K562 (cell line): ENCODE measurements at regions not wholly inside any gene's neighbourhood (a gene's known extent, or its start where the extent isn't known, plus 50 kb on each side); places are given as distances from the start of the nearest gene placed in this dataset.

Source experiments
- EHMT2 ChIP-seq: fragments of 450-650 bp; IDR thresholded peaks from 2 replicates; pipeline ENCODE4 v1.6.1; 2018; ENCODE audit warnings: antibody characterized with exemption
- TCF7L2 ChIP-seq: fragments of 150-350 bp; IDR thresholded peaks from 2 replicates; pipeline ENCODE4 v1.6.1; 2016; ENCODE audit warnings: low read depth, mild to moderate bottlenecking, low read length, moderate library complexity

DNA sequence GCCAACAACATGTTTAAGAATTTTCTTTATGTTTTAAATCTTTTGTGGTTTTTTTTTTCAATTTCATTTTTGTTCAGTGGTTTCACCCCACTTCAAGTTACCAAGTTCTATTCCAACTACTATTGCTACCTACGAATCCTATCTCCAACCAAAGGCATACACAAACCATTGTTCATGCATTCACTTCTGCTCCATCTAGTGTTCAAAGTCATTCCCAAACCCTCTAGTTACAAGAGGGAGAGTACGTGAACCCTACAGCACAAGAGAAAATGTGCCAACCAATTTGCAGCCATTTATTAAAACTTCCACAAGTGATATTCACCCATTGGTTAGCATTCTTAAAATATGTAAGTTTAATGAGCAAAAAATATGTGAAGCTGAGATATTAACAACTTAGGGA is 295.1 kb upstream of the KYNU start:
- no peak for TF ChIP-seq TCF7L2
- no peak for TF ChIP-seq EHMT2
